ENCODE measurements at regions not wholly inside any gene's neighbourhood (a gene's known extent, or its start where the extent isn't known, plus 50 kb on each side); places are given as distances from the start of the nearest gene placed in this dataset.

DNA sequence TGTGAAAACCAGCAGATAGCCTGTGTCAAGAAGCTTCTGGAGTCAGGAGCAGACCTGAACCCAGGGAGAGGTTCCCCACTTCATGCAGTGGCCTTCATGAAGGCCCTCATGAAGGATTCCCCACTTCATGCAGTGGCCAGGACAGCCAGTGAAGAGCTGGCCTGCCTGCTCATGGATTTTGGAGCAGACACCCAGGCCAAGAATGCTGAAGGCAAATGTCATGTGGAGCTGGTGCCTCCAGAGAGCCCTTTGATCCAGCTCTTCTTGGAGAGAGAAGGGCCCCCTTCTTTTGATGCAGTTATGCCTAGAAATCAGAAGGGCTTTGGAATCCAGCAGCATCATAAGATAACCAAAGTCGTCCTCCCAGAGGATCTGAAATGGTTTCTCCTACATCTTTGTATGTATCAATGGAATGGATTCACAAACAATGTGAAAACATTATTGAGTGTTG, 103.9 kb upstream of the CHD2 start:
- intact Hi-C loops (cut with micrococcal nuclease; ENCODE audit: unreplicated experiment) = no loop called here
- TF ChIP-seq HOXA3 (CRISPR knock-in tag; IDR thresholded peaks at IDR 0.05) = 0 out of 2 replicates have a peak, but pooled peaks have one; percentile 3
- TF ChIP-seq FOSL2 (CRISPR knock-in tag; IDR thresholded peaks at IDR 0.05) = no peak
- TF ChIP-seq, protein P1, sequence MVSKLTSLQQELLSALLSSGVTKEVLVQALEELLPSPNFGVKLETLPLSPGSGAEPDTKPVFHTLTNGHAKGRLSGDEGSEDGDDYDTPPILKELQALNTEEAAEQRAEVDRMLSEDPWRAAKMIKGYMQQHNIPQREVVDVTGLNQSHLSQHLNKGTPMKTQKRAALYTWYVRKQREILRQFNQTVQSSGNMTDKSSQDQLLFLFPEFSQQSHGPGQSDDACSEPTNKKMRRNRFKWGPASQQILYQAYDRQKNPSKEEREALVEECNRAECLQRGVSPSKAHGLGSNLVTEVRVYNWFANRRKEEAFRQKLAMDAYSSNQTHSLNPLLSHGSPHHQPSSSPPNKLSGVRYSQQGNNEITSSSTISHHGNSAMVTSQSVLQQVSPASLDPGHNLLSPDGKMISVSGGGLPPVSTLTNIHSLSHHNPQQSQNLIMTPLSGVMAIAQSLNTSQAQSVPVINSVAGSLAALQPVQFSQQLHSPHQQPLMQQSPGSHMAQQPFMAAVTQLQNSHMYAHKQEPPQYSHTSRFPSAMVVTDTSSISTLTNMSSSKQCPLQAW (CRISPR knock-in tag; IDR thresholded peaks at IDR 0.05) = no peak
- TF ChIP-seq, protein P2, sequence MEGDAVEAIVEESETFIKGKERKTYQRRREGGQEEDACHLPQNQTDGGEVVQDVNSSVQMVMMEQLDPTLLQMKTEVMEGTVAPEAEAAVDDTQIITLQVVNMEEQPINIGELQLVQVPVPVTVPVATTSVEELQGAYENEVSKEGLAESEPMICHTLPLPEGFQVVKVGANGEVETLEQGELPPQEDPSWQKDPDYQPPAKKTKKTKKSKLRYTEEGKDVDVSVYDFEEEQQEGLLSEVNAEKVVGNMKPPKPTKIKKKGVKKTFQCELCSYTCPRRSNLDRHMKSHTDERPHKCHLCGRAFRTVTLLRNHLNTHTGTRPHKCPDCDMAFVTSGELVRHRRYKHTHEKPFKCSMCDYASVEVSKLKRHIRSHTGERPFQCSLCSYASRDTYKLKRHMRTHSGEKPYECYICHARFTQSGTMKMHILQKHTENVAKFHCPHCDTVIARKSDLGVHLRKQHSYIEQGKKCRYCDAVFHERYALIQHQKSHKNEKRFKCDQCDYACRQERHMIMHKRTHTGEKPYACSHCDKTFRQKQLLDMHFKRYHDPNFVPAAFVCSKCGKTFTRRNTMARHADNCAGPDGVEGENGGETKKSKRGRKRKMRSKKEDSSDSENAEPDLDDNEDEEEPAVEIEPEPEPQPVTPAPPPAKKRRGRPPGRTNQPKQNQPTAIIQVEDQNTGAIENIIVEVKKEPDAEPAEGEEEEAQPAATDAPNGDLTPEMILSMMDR (CRISPR knock-in tag; IDR thresholded peaks at IDR 0.05) = no peak
- TF ChIP-seq, protein P3, sequence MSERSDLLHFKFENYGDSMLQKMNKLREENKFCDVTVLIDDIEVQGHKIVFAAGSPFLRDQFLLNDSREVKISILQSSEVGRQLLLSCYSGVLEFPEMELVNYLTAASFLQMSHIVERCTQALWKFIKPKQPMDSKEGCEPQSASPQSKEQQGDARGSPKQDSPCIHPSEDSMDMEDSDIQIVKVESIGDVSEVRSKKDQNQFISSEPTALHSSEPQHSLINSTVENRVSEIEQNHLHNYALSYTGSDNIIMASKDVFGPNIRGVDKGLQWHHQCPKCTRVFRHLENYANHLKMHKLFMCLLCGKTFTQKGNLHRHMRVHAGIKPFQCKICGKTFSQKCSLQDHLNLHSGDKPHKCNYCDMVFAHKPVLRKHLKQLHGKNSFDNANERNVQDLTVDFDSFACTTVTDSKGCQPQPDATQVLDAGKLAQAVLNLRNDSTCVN (CRISPR knock-in tag; IDR thresholded peaks at IDR 0.05; ENCODE audit: borderline replicate concordance) = no peak
- 0 out of 2 replicates have a peak, but pooled peaks have one; percentile 8 for TF ChIP-seq ZNF124 (CRISPR knock-in tag; IDR thresholded peaks at IDR 0.05)
- TF ChIP-seq, protein P4, sequence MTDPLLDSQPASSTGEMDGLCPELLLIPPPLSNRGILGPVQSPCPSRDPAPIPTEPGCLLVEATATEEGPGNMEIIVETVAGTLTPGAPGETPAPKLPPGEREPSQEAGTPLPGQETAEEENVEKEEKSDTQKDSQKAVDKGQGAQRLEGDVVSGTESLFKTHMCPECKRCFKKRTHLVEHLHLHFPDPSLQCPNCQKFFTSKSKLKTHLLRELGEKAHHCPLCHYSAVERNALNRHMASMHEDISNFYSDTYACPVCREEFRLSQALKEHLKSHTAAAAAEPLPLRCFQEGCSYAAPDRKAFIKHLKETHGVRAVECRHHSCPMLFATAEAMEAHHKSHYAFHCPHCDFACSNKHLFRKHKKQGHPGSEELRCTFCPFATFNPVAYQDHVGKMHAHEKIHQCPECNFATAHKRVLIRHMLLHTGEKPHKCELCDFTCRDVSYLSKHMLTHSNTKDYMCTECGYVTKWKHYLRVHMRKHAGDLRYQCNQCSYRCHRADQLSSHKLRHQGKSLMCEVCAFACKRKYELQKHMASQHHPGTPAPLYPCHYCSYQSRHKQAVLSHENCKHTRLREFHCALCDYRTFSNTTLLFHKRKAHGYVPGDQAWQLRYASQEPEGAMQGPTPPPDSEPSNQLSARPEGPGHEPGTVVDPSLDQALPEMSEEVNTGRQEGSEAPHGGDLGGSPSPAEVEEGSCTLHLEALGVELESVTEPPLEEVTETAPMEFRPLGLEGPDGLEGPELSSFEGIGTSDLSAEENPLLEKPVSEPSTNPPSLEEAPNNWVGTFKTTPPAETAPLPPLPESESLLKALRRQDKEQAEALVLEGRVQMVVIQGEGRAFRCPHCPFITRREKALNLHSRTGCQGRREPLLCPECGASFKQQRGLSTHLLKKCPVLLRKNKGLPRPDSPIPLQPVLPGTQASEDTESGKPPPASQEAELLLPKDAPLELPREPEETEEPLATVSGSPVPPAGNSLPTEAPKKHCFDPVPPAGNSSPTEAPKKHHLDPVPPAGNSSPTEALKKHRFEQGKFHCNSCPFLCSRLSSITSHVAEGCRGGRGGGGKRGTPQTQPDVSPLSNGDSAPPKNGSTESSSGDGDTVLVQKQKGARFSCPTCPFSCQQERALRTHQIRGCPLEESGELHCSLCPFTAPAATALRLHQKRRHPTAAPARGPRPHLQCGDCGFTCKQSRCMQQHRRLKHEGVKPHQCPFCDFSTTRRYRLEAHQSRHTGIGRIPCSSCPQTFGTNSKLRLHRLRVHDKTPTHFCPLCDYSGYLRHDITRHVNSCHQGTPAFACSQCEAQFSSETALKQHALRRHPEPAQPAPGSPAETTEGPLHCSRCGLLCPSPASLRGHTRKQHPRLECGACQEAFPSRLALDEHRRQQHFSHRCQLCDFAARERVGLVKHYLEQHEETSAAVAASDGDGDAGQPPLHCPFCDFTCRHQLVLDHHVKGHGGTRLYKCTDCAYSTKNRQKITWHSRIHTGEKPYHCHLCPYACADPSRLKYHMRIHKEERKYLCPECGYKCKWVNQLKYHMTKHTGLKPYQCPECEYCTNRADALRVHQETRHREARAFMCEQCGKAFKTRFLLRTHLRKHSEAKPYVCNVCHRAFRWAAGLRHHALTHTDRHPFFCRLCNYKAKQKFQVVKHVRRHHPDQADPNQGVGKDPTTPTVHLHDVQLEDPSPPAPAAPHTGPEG (CRISPR knock-in tag; IDR thresholded peaks at IDR 0.05) = 0 out of 2 replicates have a peak, but pooled peaks have one; percentile 15
- no peak for TF ChIP-seq NFYB (CRISPR knock-in tag; IDR thresholded peaks at IDR 0.05)
- no peak for TF ChIP-seq TBL1XR1 (IDR thresholded peaks at IDR 0.05; ENCODE audit: borderline replicate concordance, low read length, partially characterized antibody)
- no peak for TF ChIP-seq ZNF552 (CRISPR knock-in tag; IDR thresholded peaks at IDR 0.05; ENCODE audit: borderline replicate concordance)
- TF ChIP-seq, protein P5, sequence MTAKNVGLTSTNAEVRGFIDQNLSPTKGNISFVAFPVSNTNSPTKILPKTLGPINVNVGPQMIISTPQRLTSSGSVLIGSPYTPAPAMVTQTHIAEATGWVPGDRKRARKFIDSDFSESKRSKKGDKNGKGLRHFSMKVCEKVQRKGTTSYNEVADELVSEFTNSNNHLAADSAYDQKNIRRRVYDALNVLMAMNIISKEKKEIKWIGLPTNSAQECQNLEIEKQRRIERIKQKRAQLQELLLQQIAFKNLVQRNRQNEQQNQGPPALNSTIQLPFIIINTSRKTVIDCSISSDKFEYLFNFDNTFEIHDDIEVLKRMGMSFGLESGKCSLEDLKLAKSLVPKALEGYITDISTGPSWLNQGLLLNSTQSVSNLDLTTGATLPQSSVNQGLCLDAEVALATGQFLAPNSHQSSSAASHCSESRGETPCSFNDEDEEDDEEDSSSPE (CRISPR knock-in tag; IDR thresholded peaks at IDR 0.05) = 0 out of 2 replicates have a peak, but pooled peaks have one; percentile 14

More for the DNA sequence above, 103.9 kb upstream of the CHD2 start:
- Histone ChIP-seq H4K20me1 (ENCODE audit: insufficient read depth, low read length) (no peaks in the 10 kb centered on the region), H3K27me3 (ENCODE audit: control insufficient read depth in 1 of 2, insufficient read depth in 2 of 2, low read length in 2 of 2) (no peaks in the 10 kb centered on the region), H3K9me3 (ENCODE audit: low read length) (no peaks in the 10 kb centered on the region), H3K36me3 (replicated peaks in 1 of 2; ENCODE audit: control insufficient read depth in 1 of 2, insufficient read depth in 2 of 2, low read length in 2 of 2) (no peaks in the 10 kb centered on the region), H3K9ac (ENCODE audit: insufficient read depth, low read depth, low read length) (peak overlapping the region; percentile 73), H3K4me1 (ENCODE audit: insufficient read depth, low read length) (peaks cover 34% of the 10 kb centered on the region), H3K4me3 (replicated peaks in 1 of 3; ENCODE audit: insufficient read depth in 1 of 3, low read depth in 2 of 3, low read length in 3 of 3) (peak overlapping the region; percentile 46 to 65 (median 48)), H3K27ac (ENCODE audit: extremely low read length, insufficient read depth, low read length) (peak overlapping the region; percentile 83), H3K79me2 (ENCODE audit: insufficient read depth, low read length) (peaks cover 15% of the 10 kb centered on the region), H2AFZ (ENCODE audit: low read length) (peak overlapping the region; percentile 79), H3K4me2 (ENCODE audit: low read depth, low read length) (peak overlapping the region; percentile 95)
- ChIA-PET POLR2A (interaction anchor here (1.7 to 4.1 kb wide), 7 partner anchors 9 to 112 kb away, joined by 6 to 67 read pairs (median 19); partner anchors contain the start of gene CHD2), CTCF (ENCODE audit: low intra/inter-chr PET ratio, low total read pairs) (interaction anchor here (0.5 to 2.3 kb wide), 2 partner anchors 34 to 122 kb away, joined by 3 to 22 read pairs; no protein-coding TSS in a partner anchor)
- DNase-seq (ENCODE audit: low spot score) (no peak), FAIRE-seq (no peak), ATAC-seq (peak; percentile 46)
- WGBS (ENCODE audit: low lambda C conversion rate) = 16% methylated on average over 1 of the region's 1 CpG
- BruUV-seq (replicated peaks) = no TSS peak
- in situ Hi-C loops (cut with HindIII; ENCODE audit: extremely low pct_ligation_motif_present, low pct_unique_long_range_greater_than_20kb) = loop anchor here (25.0 kb wide), 1 partner anchor 216 kb away; no protein-coding TSS in a partner anchor
